ENCODE measurements at regions not wholly inside any gene's neighbourhood (a gene's known extent, or its start where the extent isn't known, plus 50 kb on each side); places are given as distances from the start of the nearest gene placed in this dataset.

DNA sequence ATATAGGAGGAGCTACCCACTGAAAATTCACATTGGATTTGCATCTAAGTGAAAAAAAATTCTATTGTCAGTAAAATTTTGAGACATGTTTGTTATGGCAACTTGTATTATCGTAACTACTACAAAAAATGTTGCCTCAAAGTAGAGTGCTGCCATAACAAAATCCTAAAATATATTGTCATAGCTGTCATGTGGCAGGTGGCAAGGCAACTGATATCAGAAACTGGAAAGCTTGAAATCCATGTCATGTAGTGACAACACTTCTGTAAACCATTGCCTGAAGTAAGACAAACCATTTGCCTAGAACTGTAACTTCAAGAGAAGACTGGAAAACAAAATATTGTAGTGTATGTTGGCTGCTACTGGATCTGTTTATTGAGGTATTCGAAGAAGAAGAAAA is 697.5 kb upstream of the CELF4 start:
- 0 out of 2 replicates have a peak, but pooled peaks cover 4% of the 10 kb centered on the region for H3K9me2 ChIP-seq (ENCODE audit: insufficient read depth)
- H3K36me3 Mint-ChIP-seq (ENCODE audit: low read depth) = no peaks in the 10 kb centered on the region
- no peaks in the 10 kb centered on the region for H3K9me3 Mint-ChIP-seq
- H3K4me3 ChIP-seq = no peak overlapping the region
- no peak overlapping the region for H3K4me3 Mint-ChIP-seq
- no peak for TF ChIP-seq ZNF331 (CRISPR knock-in tag; IDR thresholded peaks at IDR 0.05; ENCODE audit: low read depth)
- TF ChIP-seq, protein P1, sequence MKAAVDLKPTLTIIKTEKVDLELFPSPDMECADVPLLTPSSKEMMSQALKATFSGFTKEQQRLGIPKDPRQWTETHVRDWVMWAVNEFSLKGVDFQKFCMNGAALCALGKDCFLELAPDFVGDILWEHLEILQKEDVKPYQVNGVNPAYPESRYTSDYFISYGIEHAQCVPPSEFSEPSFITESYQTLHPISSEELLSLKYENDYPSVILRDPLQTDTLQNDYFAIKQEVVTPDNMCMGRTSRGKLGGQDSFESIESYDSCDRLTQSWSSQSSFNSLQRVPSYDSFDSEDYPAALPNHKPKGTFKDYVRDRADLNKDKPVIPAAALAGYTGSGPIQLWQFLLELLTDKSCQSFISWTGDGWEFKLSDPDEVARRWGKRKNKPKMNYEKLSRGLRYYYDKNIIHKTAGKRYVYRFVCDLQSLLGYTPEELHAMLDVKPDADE (IDR thresholded peaks at IDR 0.05) = no peak
- TF ChIP-seq, protein P2, sequence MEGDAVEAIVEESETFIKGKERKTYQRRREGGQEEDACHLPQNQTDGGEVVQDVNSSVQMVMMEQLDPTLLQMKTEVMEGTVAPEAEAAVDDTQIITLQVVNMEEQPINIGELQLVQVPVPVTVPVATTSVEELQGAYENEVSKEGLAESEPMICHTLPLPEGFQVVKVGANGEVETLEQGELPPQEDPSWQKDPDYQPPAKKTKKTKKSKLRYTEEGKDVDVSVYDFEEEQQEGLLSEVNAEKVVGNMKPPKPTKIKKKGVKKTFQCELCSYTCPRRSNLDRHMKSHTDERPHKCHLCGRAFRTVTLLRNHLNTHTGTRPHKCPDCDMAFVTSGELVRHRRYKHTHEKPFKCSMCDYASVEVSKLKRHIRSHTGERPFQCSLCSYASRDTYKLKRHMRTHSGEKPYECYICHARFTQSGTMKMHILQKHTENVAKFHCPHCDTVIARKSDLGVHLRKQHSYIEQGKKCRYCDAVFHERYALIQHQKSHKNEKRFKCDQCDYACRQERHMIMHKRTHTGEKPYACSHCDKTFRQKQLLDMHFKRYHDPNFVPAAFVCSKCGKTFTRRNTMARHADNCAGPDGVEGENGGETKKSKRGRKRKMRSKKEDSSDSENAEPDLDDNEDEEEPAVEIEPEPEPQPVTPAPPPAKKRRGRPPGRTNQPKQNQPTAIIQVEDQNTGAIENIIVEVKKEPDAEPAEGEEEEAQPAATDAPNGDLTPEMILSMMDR (conservative IDR thresholded peaks at IDR 0.05; ENCODE audit: low read depth in 2 of 2) = no peak
- TF ChIP-seq, protein P3, sequence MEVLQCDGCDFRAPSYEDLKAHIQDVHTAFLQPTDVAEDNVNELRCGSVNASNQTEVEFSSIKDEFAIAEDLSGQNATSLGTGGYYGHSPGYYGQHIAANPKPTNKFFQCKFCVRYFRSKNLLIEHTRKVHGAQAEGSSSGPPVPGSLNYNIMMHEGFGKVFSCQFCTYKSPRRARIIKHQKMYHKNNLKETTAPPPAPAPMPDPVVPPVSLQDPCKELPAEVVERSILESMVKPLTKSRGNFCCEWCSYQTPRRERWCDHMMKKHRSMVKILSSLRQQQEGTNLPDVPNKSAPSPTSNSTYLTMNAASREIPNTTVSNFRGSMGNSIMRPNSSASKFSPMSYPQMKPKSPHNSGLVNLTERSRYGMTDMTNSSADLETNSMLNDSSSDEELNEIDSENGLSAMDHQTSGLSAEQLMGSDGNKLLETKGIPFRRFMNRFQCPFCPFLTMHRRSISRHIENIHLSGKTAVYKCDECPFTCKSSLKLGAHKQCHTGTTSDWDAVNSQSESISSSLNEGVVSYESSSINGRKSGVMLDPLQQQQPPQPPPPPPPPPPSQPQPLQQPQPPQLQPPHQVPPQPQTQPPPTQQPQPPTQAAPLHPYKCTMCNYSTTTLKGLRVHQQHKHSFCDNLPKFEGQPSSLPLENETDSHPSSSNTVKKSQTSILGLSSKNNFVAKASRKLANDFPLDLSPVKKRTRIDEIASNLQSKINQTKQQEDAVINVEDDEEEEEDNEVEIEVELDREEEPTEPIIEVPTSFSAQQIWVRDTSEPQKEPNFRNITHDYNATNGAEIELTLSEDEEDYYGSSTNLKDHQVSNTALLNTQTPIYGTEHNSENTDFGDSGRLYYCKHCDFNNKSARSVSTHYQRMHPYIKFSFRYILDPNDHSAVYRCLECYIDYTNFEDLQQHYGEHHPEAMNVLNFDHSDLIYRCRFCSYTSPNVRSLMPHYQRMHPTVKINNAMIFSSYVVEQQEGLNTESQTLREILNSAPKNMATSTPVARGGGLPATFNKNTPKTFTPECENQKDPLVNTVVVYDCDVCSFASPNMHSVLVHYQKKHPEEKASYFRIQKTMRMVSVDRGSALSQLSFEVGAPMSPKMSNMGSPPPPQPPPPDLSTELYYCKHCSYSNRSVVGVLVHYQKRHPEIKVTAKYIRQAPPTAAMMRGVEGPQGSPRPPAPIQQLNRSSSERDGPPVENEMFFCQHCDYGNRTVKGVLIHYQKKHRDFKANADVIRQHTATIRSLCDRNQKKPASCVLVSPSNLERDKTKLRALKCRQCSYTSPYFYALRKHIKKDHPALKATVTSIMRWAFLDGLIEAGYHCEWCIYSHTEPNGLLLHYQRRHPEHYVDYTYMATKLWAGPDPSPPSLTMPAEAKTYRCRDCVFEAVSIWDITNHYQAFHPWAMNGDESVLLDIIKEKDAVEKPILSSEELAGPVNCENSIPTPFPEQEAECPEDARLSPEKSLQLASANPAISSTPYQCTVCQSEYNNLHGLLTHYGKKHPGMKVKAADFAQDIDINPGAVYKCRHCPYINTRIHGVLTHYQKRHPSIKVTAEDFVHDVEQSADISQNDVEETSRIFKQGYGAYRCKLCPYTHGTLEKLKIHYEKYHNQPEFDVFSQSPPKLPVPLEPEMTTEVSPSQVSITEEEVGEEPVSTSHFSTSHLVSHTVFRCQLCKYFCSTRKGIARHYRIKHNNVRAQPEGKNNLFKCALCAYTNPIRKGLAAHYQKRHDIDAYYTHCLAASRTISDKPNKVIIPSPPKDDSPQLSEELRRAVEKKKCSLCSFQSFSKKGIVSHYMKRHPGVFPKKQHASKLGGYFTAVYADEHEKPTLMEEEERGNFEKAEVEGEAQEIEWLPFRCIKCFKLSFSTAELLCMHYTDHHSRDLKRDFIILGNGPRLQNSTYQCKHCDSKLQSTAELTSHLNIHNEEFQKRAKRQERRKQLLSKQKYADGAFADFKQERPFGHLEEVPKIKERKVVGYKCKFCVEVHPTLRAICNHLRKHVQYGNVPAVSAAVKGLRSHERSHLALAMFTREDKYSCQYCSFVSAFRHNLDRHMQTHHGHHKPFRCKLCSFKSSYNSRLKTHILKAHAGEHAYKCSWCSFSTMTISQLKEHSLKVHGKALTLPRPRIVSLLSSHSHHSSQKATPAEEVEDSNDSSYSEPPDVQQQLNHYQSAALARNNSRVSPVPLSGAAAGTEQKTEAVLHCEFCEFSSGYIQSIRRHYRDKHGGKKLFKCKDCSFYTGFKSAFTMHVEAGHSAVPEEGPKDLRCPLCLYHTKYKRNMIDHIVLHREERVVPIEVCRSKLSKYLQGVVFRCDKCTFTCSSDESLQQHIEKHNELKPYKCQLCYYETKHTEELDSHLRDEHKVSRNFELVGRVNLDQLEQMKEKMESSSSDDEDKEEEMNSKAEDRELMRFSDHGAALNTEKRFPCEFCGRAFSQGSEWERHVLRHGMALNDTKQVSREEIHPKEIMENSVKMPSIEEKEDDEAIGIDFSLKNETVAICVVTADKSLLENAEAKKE (CRISPR knock-in tag; IDR thresholded peaks at IDR 0.05) = no peak
- TF ChIP-seq, protein P4, sequence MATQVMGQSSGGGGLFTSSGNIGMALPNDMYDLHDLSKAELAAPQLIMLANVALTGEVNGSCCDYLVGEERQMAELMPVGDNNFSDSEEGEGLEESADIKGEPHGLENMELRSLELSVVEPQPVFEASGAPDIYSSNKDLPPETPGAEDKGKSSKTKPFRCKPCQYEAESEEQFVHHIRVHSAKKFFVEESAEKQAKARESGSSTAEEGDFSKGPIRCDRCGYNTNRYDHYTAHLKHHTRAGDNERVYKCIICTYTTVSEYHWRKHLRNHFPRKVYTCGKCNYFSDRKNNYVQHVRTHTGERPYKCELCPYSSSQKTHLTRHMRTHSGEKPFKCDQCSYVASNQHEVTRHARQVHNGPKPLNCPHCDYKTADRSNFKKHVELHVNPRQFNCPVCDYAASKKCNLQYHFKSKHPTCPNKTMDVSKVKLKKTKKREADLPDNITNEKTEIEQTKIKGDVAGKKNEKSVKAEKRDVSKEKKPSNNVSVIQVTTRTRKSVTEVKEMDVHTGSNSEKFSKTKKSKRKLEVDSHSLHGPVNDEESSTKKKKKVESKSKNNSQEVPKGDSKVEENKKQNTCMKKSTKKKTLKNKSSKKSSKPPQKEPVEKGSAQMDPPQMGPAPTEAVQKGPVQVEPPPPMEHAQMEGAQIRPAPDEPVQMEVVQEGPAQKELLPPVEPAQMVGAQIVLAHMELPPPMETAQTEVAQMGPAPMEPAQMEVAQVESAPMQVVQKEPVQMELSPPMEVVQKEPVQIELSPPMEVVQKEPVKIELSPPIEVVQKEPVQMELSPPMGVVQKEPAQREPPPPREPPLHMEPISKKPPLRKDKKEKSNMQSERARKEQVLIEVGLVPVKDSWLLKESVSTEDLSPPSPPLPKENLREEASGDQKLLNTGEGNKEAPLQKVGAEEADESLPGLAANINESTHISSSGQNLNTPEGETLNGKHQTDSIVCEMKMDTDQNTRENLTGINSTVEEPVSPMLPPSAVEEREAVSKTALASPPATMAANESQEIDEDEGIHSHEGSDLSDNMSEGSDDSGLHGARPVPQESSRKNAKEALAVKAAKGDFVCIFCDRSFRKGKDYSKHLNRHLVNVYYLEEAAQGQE (IDR thresholded peaks at IDR 0.05; ENCODE audit: unreplicated experiment) = no peak
- TF ChIP-seq EZH2phosphoT487 (IDR thresholded peaks at IDR 0.05; ENCODE audit: unreplicated experiment) = no peak
- TF ChIP-seq STAT1 (IDR thresholded peaks at IDR 0.05; ENCODE audit: unreplicated experiment) = no peak
- H2AFZ ChIP-seq = no peak overlapping the region
- no peaks in the 10 kb centered on the region for H3K4me1 ChIP-seq (ENCODE audit: insufficient read depth)
- H4K20me1 ChIP-seq (replicated peaks; ENCODE audit: insufficient read depth) = no peaks in the 10 kb centered on the region
- H3K36me3 ChIP-seq (ENCODE audit: insufficient read depth) = no peaks in the 10 kb centered on the region
- no peaks in the 10 kb centered on the region for H3F3A ChIP-seq (replicated peaks; ENCODE audit: low read depth)
- H3K27ac ChIP-seq (ENCODE audit: low read depth) = no peak overlapping the region
- ATAC-seq (no peak), DNase-seq (ENCODE audit: low spot score) (no peak)
- H3K4me2 ChIP-seq = no peak overlapping the region
- H3K4me1 Mint-ChIP-seq = no peaks in the 10 kb centered on the region
- H3K27me3 ChIP-seq (ENCODE audit: insufficient read depth) = no peaks in the 10 kb centered on the region
- H3K27me3 Mint-ChIP-seq (ENCODE audit: insufficient read depth, low read depth, poor library complexity) = no peaks in the 10 kb centered on the region
- no peaks in the 10 kb centered on the region for H3K79me2 ChIP-seq (replicated peaks; ENCODE audit: insufficient read depth)
- no peak overlapping the region for H3K27ac Mint-ChIP-seq

Data from GM23338 (cell line).